ENCODE measurements at regions not wholly inside any gene's neighbourhood (a gene's known extent, or its start where the extent isn't known, plus 50 kb on each side); places are given as distances from the start of the nearest gene placed in this dataset.
A peak's percentile ranks its signal among the peaks of the same experiment; 100 is the strongest.

DNA sequence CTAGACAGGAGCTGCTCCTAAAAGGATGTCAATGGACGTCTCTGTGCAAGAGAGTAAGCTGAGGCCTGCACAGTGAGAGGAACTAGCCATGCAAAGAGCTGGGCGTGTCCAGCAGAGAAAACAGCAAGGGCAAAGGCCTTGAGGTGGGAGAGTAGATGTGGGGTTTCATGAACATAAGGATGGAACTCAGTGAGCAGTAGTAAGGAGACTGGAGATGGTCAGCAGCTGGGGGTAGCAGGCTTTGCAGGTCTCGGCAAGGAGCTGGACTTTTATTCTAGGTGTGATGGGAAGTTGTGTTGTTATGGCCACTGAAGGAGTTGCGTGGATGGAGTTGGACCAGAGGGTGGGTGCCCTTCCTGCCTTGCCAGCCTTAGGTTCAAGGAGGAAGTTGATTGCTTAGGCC lies 90.7 kb upstream of the SIRPA start:
- peaks cover 52% of the 10 kb centered on the region for H3K4me1 Mint-ChIP-seq (ENCODE audit: low read depth)
- H3K27ac Mint-ChIP-seq (ENCODE audit: unreplicated experiment) = no peak overlapping the region
- no peaks in the 10 kb centered on the region for H3K27me3 Mint-ChIP-seq (ENCODE audit: low read depth)
- no peaks in the 10 kb centered on the region for H3K9me3 Mint-ChIP-seq (ENCODE audit: low read depth)
- TF ChIP-seq, protein P1, sequence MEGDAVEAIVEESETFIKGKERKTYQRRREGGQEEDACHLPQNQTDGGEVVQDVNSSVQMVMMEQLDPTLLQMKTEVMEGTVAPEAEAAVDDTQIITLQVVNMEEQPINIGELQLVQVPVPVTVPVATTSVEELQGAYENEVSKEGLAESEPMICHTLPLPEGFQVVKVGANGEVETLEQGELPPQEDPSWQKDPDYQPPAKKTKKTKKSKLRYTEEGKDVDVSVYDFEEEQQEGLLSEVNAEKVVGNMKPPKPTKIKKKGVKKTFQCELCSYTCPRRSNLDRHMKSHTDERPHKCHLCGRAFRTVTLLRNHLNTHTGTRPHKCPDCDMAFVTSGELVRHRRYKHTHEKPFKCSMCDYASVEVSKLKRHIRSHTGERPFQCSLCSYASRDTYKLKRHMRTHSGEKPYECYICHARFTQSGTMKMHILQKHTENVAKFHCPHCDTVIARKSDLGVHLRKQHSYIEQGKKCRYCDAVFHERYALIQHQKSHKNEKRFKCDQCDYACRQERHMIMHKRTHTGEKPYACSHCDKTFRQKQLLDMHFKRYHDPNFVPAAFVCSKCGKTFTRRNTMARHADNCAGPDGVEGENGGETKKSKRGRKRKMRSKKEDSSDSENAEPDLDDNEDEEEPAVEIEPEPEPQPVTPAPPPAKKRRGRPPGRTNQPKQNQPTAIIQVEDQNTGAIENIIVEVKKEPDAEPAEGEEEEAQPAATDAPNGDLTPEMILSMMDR (IDR thresholded peaks at IDR 0.05) = no peak
- no peaks in the 10 kb centered on the region for H3K36me3 Mint-ChIP-seq (ENCODE audit: low read depth)
- H3K4me3 Mint-ChIP-seq (ENCODE audit: unreplicated experiment) = no peak overlapping the region
- no peak for DNase-seq (ENCODE audit: low spot score)

- TF ChIP-seq, protein P1 (IDR thresholded peaks at IDR 0.05) = no peak
- H3K27me3 Mint-ChIP-seq (ENCODE audit: low read depth) = no peaks in the 10 kb centered on the region
- H3K36me3 Mint-ChIP-seq (ENCODE audit: low read depth) = no peaks in the 10 kb centered on the region
- H3K4me3 Mint-ChIP-seq (ENCODE audit: unreplicated experiment) = peak overlapping the region; percentile 56
- DNase-seq (ENCODE audit: low spot score) = no peak
- peaks cover 47% of the 10 kb centered on the region for H3K4me1 Mint-ChIP-seq (ENCODE audit: low read depth)
- no peaks in the 10 kb centered on the region for H3K9me3 Mint-ChIP-seq (ENCODE audit: low read depth)
- H3K27ac Mint-ChIP-seq (ENCODE audit: unreplicated experiment) = no peak overlapping the region
These were observed 91.2 kb upstream of the SIRPA start for GRCh38 chr20:1803932-1804501.

- Mint-ChIP-seq H3K9me3 (ENCODE audit: low read depth) (no peaks in the 10 kb centered on the region), H3K4me1 (ENCODE audit: low read depth) (peaks cover 41% of the 10 kb centered on the region), H3K27ac (ENCODE audit: unreplicated experiment) (no peak overlapping the region), H3K4me3 (ENCODE audit: unreplicated experiment) (peak overlapping the region; percentile 82), H3K36me3 (ENCODE audit: low read depth) (no peaks in the 10 kb centered on the region), H3K27me3 (ENCODE audit: low read depth) (no peaks in the 10 kb centered on the region)
- TF ChIP-seq, protein P1 (IDR thresholded peaks at IDR 0.05) = no peak
- DNase-seq (ENCODE audit: low spot score) = no peak
These were observed 91.9 kb upstream of the SIRPA start for GRCh38 chr20:1803061-1803931.

GRCh38 chr20:1802385-1803060 lies 92.7 kb upstream of the SIRPA start:
- H3K27me3 Mint-ChIP-seq (ENCODE audit: low read depth) = no peaks in the 10 kb centered on the region
- H3K27ac Mint-ChIP-seq (ENCODE audit: unreplicated experiment) = peak overlapping the region; percentile 62
- H3K4me3 Mint-ChIP-seq (ENCODE audit: unreplicated experiment) = peak overlapping the region; percentile 82
- DNase-seq (ENCODE audit: low spot score) = no peak
- H3K9me3 Mint-ChIP-seq (ENCODE audit: low read depth) = no peaks in the 10 kb centered on the region
- peaks cover 40% of the 10 kb centered on the region for H3K4me1 Mint-ChIP-seq (ENCODE audit: low read depth)
- TF ChIP-seq, protein P1 (IDR thresholded peaks at IDR 0.05) = peak; percentile 85
- H3K36me3 Mint-ChIP-seq (ENCODE audit: low read depth) = no peaks in the 10 kb centered on the region

GRCh38 chr20:1801929-1802306 lies 93.3 kb upstream of the SIRPA start:
- Mint-ChIP-seq H3K27ac (ENCODE audit: unreplicated experiment) (no peak overlapping the region), H3K4me3 (ENCODE audit: unreplicated experiment) (peak overlapping the region; percentile 82), H3K4me1 (ENCODE audit: low read depth) (peaks cover 35% of the 10 kb centered on the region), H3K27me3 (ENCODE audit: low read depth) (no peaks in the 10 kb centered on the region), H3K36me3 (ENCODE audit: low read depth) (no peaks in the 10 kb centered on the region), H3K9me3 (ENCODE audit: low read depth) (no peaks in the 10 kb centered on the region)
- TF ChIP-seq, protein P1 (IDR thresholded peaks at IDR 0.05) = no peak
- no peak for DNase-seq (ENCODE audit: low spot score)

All from chondrocyte (in vitro differentiated cells).